Adipocyte (in vitro differentiated cells): ENCODE measurements at regions not wholly inside any gene's neighbourhood (a gene's known extent, or its start where the extent isn't known, plus 50 kb on each side); places are given as distances from the start of the nearest gene placed in this dataset.
A peak's percentile ranks its signal among the peaks of the same experiment; 100 is the strongest.
"Not testable (repeated sequence)": the region's sequence is repeated elsewhere in the genome, so short reads cannot be mapped to it uniquely, and the experiment has no call there.

ENCODE experiments used
- DNase-seq: peaks from one replicate; pipeline ENCODE4 v3.0.0-alpha.2; 2015; ENCODE audit warnings: low read depth
- H3K27me3 ChIP-seq: replicated peaks from 2 replicates; pipeline ENCODE4 v1.7.0; 2013; ENCODE audit warnings: mild to moderate bottlenecking, low read length, moderate library complexity; ENCODE audit not compliant: control insufficient read depth, insufficient read depth
- H3K36me3 ChIP-seq: 2 replicates; pipeline ENCODE4 v1.7.0; 2013; ENCODE audit warnings: low read length, mild to moderate bottlenecking, moderate library complexity; ENCODE audit not compliant: control insufficient read depth, insufficient read depth, severe bottlenecking
- H3K4me1 ChIP-seq: 2 replicates; pipeline ENCODE4 v1.7.0; 2013; ENCODE audit warnings: mild to moderate bottlenecking, low read length, moderate library complexity; ENCODE audit not compliant: control insufficient read depth, insufficient read depth
- H3K4me3 ChIP-seq: 2 replicates; pipeline ENCODE4 v1.7.0; 2013; ENCODE audit warnings: mild to moderate bottlenecking, low read length, moderate library complexity
- H3K9ac ChIP-seq: 2 replicates; pipeline ENCODE4 v1.7.0; 2013; ENCODE audit warnings: mild to moderate bottlenecking, low read length, moderate library complexity
- H3K9me3 ChIP-seq: 2 replicates; pipeline ENCODE4 v1.7.0; 2013; ENCODE audit warnings: mild to moderate bottlenecking, low read length, moderate library complexity; ENCODE audit not compliant: control insufficient read depth

GRCh38 chr11:45383224-45383623 lies 97.1 kb upstream of the SYT13 start:
- no peaks in the 10 kb centered on the region for H3K9me3 ChIP-seq
- H3K9ac ChIP-seq: no peak overlapping the region
- H3K4me1 ChIP-seq: peaks cover 15% of the 10 kb centered on the region
- DNase-seq: peak; percentile 22
- no peak overlapping the region for H3K4me3 ChIP-seq
- peaks cover 66% of the 10 kb centered on the region for H3K27me3 ChIP-seq
- H3K36me3 ChIP-seq: no peaks in the 10 kb centered on the region

DNA sequence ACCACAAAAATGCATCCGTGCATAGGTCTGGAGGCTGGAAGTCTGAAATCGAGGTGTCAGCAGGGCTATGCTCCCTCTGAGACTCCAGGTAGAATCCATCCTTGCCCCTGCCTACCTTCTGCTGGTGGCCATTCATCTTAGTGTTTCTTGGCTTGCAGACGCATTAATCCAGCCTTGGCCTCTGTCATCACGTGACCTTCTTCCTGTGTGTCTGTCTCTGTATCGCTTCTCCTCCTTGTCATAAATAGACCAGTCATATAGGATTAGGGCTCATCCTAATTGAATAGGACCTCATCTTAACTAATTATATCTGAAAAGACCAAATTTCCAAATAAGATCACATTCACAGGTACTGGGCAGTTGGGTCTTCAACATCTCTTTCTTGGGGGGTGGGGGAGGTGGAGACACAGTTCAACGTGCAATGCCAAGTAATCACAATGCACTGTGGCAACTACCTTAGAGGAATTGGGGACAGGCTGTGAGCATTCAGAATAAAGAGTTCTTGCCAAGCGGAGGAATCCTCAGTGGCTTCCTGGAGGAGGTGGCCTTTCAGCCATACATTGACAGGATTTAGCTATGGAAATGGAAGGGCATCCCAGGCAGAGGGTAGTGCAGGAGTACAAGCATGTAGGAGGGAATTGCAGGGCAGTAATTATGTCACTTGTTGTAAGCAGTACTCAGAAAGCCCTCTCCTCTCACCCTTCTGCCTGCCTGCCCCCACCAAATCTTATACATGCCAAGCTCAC lies 96.2 kb upstream of the SYT13 start:
- no peak for DNase-seq
- H3K4me3 ChIP-seq: no peak overlapping the region
- H3K36me3 ChIP-seq: no peaks in the 10 kb centered on the region
- no peak overlapping the region for H3K9ac ChIP-seq
- peaks cover 66% of the 10 kb centered on the region for H3K27me3 ChIP-seq
- H3K4me1 ChIP-seq: peaks cover 13% of the 10 kb centered on the region
- H3K9me3 ChIP-seq: no peaks in the 10 kb centered on the region

DNA sequence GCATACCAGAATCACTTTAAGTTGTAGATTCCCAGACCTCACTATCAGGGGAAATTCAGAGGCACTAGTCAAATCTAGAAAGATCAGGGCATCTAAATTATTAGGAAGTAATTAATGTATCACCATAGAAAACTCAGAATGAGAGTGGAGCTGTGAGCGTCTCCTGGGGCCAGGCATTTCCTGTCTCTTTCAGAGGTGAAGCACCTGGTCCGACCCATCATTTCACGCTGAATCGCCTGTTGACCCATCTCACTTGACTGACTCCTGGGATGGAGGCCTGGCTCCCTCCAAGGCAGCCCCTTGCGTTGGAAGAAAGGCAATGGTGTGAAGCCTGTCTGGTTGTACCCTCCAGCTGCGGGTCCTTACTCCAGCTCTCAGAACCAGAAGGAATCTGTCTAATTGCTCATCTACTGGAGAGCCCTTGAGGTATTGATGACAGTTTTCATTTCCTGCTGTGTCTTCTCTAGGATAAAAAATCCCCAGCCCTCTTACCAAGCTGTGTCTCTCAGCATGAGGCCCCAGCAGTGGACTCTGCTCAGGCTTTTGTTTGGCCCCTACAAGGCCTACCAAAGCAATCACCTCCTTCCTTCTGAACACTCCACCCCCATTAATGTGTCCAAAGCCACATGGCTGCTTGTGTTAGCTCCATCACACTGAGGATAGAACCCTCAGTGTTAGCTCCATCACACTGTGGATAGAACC lies 93.2 kb upstream of the SYT13 start:
- Histone ChIP-seq H3K9me3 (no peaks in the 10 kb centered on the region), H3K4me3 (no peak overlapping the region), H3K4me1 (peaks cover 13% of the 10 kb centered on the region), H3K36me3 (no peaks in the 10 kb centered on the region), H3K27me3 (peaks cover 72% of the 10 kb centered on the region), H3K9ac (no peak overlapping the region)
- DNase-seq: no peak

GRCh38 chr11:45378516-45378915 lies 92.4 kb upstream of the SYT13 start:
- peaks cover 74% of the 10 kb centered on the region for H3K27me3 ChIP-seq
- H3K4me3 ChIP-seq: no peak overlapping the region
- H3K9ac ChIP-seq: no peak overlapping the region
- H3K4me1 ChIP-seq: peaks cover 12% of the 10 kb centered on the region
- H3K36me3 ChIP-seq: no peaks in the 10 kb centered on the region
- DNase-seq: no peak
- no peaks in the 10 kb centered on the region for H3K9me3 ChIP-seq

DNA sequence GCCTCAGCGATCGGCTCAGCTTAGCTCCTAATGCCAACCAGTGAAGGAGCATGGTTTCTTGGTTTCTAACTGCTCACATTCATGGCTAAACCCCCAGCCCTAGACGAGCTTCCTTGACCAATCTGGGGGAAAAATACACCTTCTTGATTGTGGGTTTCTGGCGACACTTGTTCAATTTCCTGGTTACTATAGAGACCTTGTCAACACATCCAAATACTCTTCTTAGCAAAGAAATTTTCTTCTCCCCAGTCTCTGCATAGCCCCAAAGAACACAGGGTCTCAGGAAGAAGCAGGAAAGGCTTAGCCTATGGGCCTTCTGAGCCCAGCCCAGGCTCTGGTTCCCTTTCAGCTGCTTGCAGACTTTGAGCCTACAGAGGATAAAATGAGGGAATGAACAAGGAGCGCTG lies 88.5 kb upstream of the SYT13 start:
- DNase-seq: no peak
- H3K9ac ChIP-seq: no peak overlapping the region
- H3K4me3 ChIP-seq: no peak overlapping the region
- peaks cover 67% of the 10 kb centered on the region for H3K27me3 ChIP-seq
- peaks cover 2% of the 10 kb centered on the region for H3K4me1 ChIP-seq
- H3K9me3 ChIP-seq: no peaks in the 10 kb centered on the region
- H3K36me3 ChIP-seq: no peaks in the 10 kb centered on the region

DNA sequence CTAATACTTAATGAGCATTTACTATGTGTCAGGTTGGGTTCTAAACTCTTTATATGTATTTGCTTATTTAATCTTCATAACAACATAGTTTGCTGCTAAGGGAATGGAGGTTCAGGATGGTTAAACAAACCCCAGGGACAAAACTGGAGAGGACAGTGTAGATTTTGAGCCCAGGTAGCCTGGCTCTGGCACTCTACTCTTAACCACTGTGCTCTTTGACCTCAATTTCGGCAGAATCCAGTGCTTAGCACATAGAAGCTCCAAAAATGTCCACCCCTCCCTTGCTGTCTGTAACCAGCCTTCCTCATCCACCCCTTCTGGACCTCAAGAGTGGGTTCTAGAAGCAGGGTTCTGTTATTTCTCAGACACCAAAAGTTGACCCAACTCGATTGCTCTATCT lies 88.0 kb upstream of the SYT13 start:
- Histone ChIP-seq H3K27me3 (peaks cover 67% of the 10 kb centered on the region), H3K4me3 (no peak overlapping the region), H3K9ac (no peak overlapping the region), H3K9me3 (no peaks in the 10 kb centered on the region), H3K4me1 (peaks cover 2% of the 10 kb centered on the region), H3K36me3 (no peaks in the 10 kb centered on the region)
- DNase-seq: no peak

- Histone ChIP-seq H3K9me3 (no peaks in the 10 kb centered on the region), H3K4me1 (peaks cover 2% of the 10 kb centered on the region), H3K9ac (no peak overlapping the region), H3K4me3 (no peak overlapping the region), H3K36me3 (no peaks in the 10 kb centered on the region), H3K27me3 (peaks cover 71% of the 10 kb centered on the region)
- DNase-seq: no peak
Observed at GRCh38 chr11:45373506-45374035, 87.4 kb upstream of the SYT13 start.

DNA sequence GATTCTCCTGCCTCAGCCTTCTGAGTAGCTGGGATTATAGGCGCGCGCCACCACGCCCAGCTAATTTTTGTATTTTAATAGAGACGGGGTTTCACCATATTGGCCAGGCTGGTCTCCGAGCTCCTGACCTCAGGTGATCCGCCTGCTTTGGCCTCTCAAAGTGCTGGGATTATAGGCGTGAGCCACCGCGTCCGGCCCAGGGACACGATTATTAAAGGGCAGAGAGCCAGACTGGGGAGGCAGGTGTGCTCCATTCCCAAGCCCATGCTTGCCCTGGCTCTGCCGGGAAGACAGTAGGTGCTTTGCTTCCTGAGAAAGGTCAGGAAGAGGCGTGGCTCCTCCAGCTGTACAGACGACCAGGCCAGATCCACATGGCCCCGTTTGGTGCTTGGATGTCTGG lies 86.3 kb upstream of the SYT13 start:
- not testable (repeated sequence) for DNase-seq

GRCh38 chr11:45371251-45372115 lies 85.3 kb upstream of the SYT13 start:
- peak; percentile 83 for DNase-seq
- Histone ChIP-seq H3K27me3 (peaks cover 81% of the 10 kb centered on the region), H3K4me1 (peaks cover 2% of the 10 kb centered on the region), H3K36me3 (no peaks in the 10 kb centered on the region), H3K9me3 (no peaks in the 10 kb centered on the region), H3K9ac (no peak overlapping the region), H3K4me3 (no peak overlapping the region)

More for the DNA sequence above, 86.3 kb upstream of the SYT13 start:
- H3K36me3 ChIP-seq, H3K9me3 ChIP-seq, H3K4me1 ChIP-seq, H3K9ac ChIP-seq, H3K4me3 ChIP-seq: not testable (repeated sequence)
- peaks cover 76% of the 10 kb centered on the region for H3K27me3 ChIP-seq

- Histone ChIP-seq H3K4me3 (no peak overlapping the region), H3K36me3 (no peaks in the 10 kb centered on the region), H3K9ac (no peak overlapping the region), H3K4me1 (peaks cover 2% of the 10 kb centered on the region), H3K27me3 (peaks cover 77% of the 10 kb centered on the region), H3K9me3 (no peaks in the 10 kb centered on the region)
- no peak for DNase-seq
Observed at GRCh38 chr11:45369313-45369712, 83.2 kb upstream of the SYT13 start.

DNA sequence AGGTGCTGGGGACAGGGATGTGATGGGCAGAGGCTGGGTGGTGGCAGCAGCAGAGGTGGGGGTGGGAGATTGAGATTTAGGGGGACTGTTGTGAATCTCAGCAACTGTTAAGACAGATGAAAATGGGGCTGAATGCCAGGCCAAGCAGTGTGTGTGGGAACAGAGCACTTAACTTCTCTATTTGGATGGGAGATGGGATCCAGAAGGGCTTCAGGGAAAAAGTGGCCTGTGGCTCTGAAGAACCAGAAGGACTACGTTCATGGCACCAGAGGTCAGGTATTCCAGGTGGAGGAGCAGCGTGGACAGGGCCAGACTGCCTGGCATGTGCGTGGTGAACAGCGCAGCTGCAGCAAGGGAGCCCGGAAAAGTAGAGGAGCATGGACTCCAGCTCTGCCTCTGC lies 82.6 kb upstream of the SYT13 start:
- H3K4me3 ChIP-seq: no peak overlapping the region
- peaks cover 2% of the 10 kb centered on the region for H3K4me1 ChIP-seq
- DNase-seq: no peak
- no peak overlapping the region for H3K9ac ChIP-seq
- peaks cover 74% of the 10 kb centered on the region for H3K27me3 ChIP-seq
- H3K36me3 ChIP-seq: no peaks in the 10 kb centered on the region
- no peaks in the 10 kb centered on the region for H3K9me3 ChIP-seq
